ENCODE measurements at regions not wholly inside any gene's neighbourhood (a gene's known extent, or its start where the extent isn't known, plus 50 kb on each side); places are given as distances from the start of the nearest gene placed in this dataset.

- no peaks in the 10 kb centered on the region for H3K36me3 ChIP-seq (ENCODE audit: control insufficient read depth, insufficient read depth, low read length)
- H3K27me3 ChIP-seq (replicated peaks; ENCODE audit: control insufficient read depth, insufficient read depth, low read length) = no peaks in the 10 kb centered on the region
- no peak overlapping the region for H3K4me3 ChIP-seq (replicated peaks; ENCODE audit: low read depth, low read length)
- DNase-seq (ENCODE audit: extremely low read depth, insufficient read length) = no peak
- TF ChIP-seq CTCF (IDR thresholded peaks at IDR 0.05; ENCODE audit: insufficient read depth, low read length, poor library complexity, severe bottlenecking) = no peak
These were observed 124.8 kb downstream of the C1D start for GRCh38 chr2:67938053-67938452.

GRCh38 chr2:67945056-67945455 lies 117.7 kb downstream of the C1D start:
- no peak overlapping the region for H3K4me3 ChIP-seq (replicated peaks; ENCODE audit: low read depth, low read length)
- H3K36me3 ChIP-seq (ENCODE audit: control insufficient read depth, insufficient read depth, low read length) = no peaks in the 10 kb centered on the region
- no peak for DNase-seq (ENCODE audit: extremely low read depth, insufficient read length)
- H3K27me3 ChIP-seq (replicated peaks; ENCODE audit: control insufficient read depth, insufficient read depth, low read length) = no peaks in the 10 kb centered on the region
- TF ChIP-seq CTCF (IDR thresholded peaks at IDR 0.05; ENCODE audit: insufficient read depth, low read length, poor library complexity, severe bottlenecking) = no peak

- Histone ChIP-seq H3K27me3 (replicated peaks; ENCODE audit: control insufficient read depth, insufficient read depth, low read length) (no peaks in the 10 kb centered on the region), H3K4me3 (replicated peaks; ENCODE audit: low read depth, low read length) (no peak overlapping the region), H3K36me3 (ENCODE audit: control insufficient read depth, insufficient read depth, low read length) (no peaks in the 10 kb centered on the region)
- no peak for TF ChIP-seq CTCF (IDR thresholded peaks at IDR 0.05; ENCODE audit: insufficient read depth, low read length, poor library complexity, severe bottlenecking)
- DNase-seq (ENCODE audit: extremely low read depth, insufficient read length) = no peak
These were observed 116.9 kb downstream of the C1D start for GRCh38 chr2:67945940-67946339.

GRCh38 chr2:67948057-67948456 lies 114.7 kb downstream of the C1D start:
- no peaks in the 10 kb centered on the region for H3K27me3 ChIP-seq (replicated peaks; ENCODE audit: control insufficient read depth, insufficient read depth, low read length)
- no peak overlapping the region for H3K4me3 ChIP-seq (replicated peaks; ENCODE audit: low read depth, low read length)
- no peak for TF ChIP-seq CTCF (IDR thresholded peaks at IDR 0.05; ENCODE audit: insufficient read depth, low read length, poor library complexity, severe bottlenecking)
- H3K36me3 ChIP-seq (ENCODE audit: control insufficient read depth, insufficient read depth, low read length) = no peaks in the 10 kb centered on the region
- DNase-seq (ENCODE audit: extremely low read depth, insufficient read length) = no peak

GRCh38 chr2:67948506-67948905 lies 114.3 kb downstream of the C1D start:
- no peak for DNase-seq (ENCODE audit: extremely low read depth, insufficient read length)
- TF ChIP-seq CTCF (IDR thresholded peaks at IDR 0.05; ENCODE audit: insufficient read depth, low read length, poor library complexity, severe bottlenecking) = no peak

GRCh38 chr2:67950018-67950417 lies 112.8 kb downstream of the C1D start:
- no peak for DNase-seq (ENCODE audit: extremely low read depth, insufficient read length)
- H3K27me3 ChIP-seq (replicated peaks; ENCODE audit: control insufficient read depth, insufficient read depth, low read length) = no peaks in the 10 kb centered on the region
- no peak overlapping the region for H3K4me3 ChIP-seq (replicated peaks; ENCODE audit: low read depth, low read length)
- no peaks in the 10 kb centered on the region for H3K36me3 ChIP-seq (ENCODE audit: control insufficient read depth, insufficient read depth, low read length)
- TF ChIP-seq CTCF (IDR thresholded peaks at IDR 0.05; ENCODE audit: insufficient read depth, low read length, poor library complexity, severe bottlenecking) = no peak

More at GRCh38 chr2:67948506-67948905, 114.3 kb downstream of the C1D start:
- H3K36me3 ChIP-seq (ENCODE audit: control insufficient read depth, insufficient read depth, low read length) = no peaks in the 10 kb centered on the region
- H3K27me3 ChIP-seq (replicated peaks; ENCODE audit: control insufficient read depth, insufficient read depth, low read length) = no peaks in the 10 kb centered on the region
- no peak overlapping the region for H3K4me3 ChIP-seq (replicated peaks; ENCODE audit: low read depth, low read length)
